ENCODE measurements at regions not wholly inside any gene's neighbourhood (a gene's known extent, or its start where the extent isn't known, plus 50 kb on each side); places are given as distances from the start of the nearest gene placed in this dataset.

DNA sequence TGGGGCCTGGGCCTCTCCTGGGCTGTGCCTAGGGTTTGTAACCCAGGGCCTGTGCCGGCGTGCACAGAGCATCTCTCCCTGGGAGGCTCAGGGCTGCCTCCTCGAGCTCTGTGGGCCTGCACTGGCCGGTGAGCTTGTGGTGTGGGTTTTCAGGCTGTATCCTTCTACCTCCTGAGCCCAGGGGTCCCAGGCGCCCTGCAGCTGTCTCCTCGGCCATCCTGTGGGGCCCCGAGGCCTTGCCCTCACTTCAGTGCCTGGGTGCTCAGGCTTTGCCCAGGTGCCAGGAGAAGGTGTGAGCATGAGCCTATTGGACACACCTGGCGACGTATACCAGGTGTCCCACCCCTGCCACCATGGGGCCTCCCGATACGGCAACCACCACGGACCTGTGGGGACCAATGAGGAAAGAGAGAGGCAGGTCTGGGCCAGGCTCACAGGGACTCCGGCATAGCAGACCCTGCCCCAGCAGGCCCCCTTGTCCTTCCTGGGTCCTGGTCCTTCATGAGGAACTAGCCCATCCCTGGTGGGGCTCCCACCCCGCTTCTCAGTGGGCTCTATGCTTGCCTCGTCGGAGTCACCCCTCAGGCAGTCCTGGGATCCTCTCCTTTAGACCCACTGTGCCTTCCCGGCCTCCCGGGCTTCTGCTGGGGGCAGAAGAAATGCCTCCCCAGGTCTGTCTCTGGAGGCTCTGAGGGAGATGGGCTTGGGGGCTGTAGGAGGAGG, 400.2 kb downstream of the TMEM121 start:
- TF ChIP-seq POLR2AphosphoS5 (IDR thresholded peaks at IDR 0.05) (no peak), POLR2A (IDR thresholded peaks at IDR 0.05) (no peak), EP300 (IDR thresholded peaks at IDR 0.05) (no peak)
- TF ChIP-seq, protein P1, sequence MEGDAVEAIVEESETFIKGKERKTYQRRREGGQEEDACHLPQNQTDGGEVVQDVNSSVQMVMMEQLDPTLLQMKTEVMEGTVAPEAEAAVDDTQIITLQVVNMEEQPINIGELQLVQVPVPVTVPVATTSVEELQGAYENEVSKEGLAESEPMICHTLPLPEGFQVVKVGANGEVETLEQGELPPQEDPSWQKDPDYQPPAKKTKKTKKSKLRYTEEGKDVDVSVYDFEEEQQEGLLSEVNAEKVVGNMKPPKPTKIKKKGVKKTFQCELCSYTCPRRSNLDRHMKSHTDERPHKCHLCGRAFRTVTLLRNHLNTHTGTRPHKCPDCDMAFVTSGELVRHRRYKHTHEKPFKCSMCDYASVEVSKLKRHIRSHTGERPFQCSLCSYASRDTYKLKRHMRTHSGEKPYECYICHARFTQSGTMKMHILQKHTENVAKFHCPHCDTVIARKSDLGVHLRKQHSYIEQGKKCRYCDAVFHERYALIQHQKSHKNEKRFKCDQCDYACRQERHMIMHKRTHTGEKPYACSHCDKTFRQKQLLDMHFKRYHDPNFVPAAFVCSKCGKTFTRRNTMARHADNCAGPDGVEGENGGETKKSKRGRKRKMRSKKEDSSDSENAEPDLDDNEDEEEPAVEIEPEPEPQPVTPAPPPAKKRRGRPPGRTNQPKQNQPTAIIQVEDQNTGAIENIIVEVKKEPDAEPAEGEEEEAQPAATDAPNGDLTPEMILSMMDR (IDR thresholded peaks at IDR 0.05), result no peak

Measured in stomach (tissue), 4 donors.